ENCODE measurements at regions not wholly inside any gene's neighbourhood (a gene's known extent, or its start where the extent isn't known, plus 50 kb on each side); places are given as distances from the start of the nearest gene placed in this dataset.
A peak's percentile ranks its signal among the peaks of the same experiment; 100 is the strongest.

DNA sequence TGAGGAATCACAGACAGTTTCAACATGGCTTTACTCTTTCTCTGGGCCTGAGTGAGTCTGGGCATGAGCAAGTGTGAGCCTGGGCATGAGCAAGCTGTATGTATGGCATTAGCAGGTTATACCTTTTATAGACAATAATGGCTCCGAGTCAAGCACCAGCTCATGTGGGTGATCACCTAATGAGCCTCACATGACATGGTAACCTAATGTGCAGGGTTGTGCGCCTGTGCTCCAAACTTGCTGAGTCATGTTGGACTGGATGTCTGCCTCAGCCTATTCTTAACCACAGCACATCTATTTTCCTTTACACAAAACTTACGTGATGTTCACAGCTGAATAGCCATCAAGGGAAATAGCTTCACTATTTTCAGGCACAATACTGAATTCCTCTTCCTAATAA lies 236.2 kb upstream of the NRIP1 start:
- TF ChIP-seq, protein P1, sequence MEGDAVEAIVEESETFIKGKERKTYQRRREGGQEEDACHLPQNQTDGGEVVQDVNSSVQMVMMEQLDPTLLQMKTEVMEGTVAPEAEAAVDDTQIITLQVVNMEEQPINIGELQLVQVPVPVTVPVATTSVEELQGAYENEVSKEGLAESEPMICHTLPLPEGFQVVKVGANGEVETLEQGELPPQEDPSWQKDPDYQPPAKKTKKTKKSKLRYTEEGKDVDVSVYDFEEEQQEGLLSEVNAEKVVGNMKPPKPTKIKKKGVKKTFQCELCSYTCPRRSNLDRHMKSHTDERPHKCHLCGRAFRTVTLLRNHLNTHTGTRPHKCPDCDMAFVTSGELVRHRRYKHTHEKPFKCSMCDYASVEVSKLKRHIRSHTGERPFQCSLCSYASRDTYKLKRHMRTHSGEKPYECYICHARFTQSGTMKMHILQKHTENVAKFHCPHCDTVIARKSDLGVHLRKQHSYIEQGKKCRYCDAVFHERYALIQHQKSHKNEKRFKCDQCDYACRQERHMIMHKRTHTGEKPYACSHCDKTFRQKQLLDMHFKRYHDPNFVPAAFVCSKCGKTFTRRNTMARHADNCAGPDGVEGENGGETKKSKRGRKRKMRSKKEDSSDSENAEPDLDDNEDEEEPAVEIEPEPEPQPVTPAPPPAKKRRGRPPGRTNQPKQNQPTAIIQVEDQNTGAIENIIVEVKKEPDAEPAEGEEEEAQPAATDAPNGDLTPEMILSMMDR (IDR thresholded peaks at IDR 0.05) = no peak
- Histone ChIP-seq H3K27me3 (ENCODE audit: insufficient read depth in 3 of 3, low read length in 2 of 3) (no peaks in the 10 kb centered on the region), H3K36me3 (ENCODE audit: insufficient read depth in 1 of 2, low read depth in 1 of 2) (no peaks in the 10 kb centered on the region), H3K4me3 (no peak overlapping the region), H3K4me1 (peaks cover 18% of the 10 kb centered on the region), H3K27ac (peak overlapping the region; percentile 47), H3K9me3 (no peaks in the 10 kb centered on the region)
- DNase-seq (no peak), ATAC-seq (peak; percentile 59 to 92 (median 88))
- WGBS, 3 donors = 43 to 78% (median 48%) methylated on average over 3 of the region's 3 CpGs
- intact Hi-C loops (cut with DNase I) = loop anchor here in 1 of 2 donors (10.0 kb wide), 2 partner anchors 144 to 184 kb away; no protein-coding TSS in a partner anchor

DNA sequence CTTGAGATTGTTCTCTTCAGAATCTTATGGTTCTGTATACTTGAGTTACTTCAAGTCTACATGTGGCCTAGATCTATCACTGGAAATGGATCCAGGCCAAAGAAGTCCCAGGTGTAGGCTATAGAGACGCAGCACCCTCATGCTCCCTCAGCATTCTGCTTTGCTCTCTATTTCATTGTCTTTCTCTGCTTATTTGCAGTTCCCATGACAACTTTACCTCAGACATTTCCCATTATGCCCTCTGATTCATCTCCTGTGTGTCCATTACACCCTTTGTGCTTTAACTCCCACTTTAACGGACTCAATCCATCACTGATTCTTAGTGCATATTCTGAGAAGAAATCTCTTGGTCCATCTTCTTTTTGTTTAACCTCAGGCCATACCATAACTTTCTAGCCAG lies 236.9 kb upstream of the NRIP1 start:
- ATAC-seq (peak in 1 of 4 donors; percentile 26), DNase-seq (no peak)
- Histone ChIP-seq H3K27ac (no peak overlapping the region), H3K9me3 (no peaks in the 10 kb centered on the region), H3K4me3 (no peak overlapping the region), H3K4me1 (peaks cover 18% of the 10 kb centered on the region), H3K36me3 (ENCODE audit: insufficient read depth in 1 of 2, low read depth in 1 of 2) (no peaks in the 10 kb centered on the region), H3K27me3 (ENCODE audit: insufficient read depth in 3 of 3, low read length in 2 of 3) (no peaks in the 10 kb centered on the region)
- intact Hi-C loops (cut with DNase I) = loop anchor here in 1 of 2 donors (10.0 kb wide), 2 partner anchors 143 to 183 kb away; no protein-coding TSS in a partner anchor
- 81 to 84% (median 83%) methylated on average over 2 of the region's 2 CpGs for WGBS, 3 donors
- TF ChIP-seq, protein P1 (IDR thresholded peaks at IDR 0.05) = no peak

DNA sequence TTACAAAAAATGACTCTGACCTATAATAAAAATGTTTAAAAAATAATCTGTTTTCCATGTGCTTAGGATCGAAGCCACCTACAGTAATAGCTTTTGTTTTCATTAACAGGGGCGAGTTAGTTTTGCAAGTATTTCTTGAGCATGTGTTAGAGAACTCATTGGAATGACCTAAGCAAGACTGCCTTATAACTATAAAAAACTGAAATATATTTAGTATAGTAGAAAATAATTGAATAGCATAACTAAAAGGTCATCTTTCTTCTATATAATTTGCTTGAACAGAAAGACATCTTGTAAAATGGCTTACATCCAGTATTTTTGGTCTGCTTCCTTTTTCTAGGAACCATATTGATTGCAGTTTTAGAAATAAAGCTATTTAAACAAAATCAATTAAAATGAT lies 241.5 kb upstream of the NRIP1 start:
- DNase-seq (no peak), ATAC-seq (no peak)
- Histone ChIP-seq H3K27me3 (ENCODE audit: insufficient read depth in 3 of 3, low read length in 2 of 3) (no peaks in the 10 kb centered on the region), H3K27ac (no peak overlapping the region), H3K4me3 (no peak overlapping the region), H3K9me3 (no peaks in the 10 kb centered on the region), H3K36me3 (ENCODE audit: insufficient read depth in 1 of 2, low read depth in 1 of 2) (no peaks in the 10 kb centered on the region), H3K4me1 (peaks cover 16% of the 10 kb centered on the region)
- TF ChIP-seq, protein P1 (IDR thresholded peaks at IDR 0.05) = no peak
- intact Hi-C loops (cut with DNase I) = loop anchor here in 1 of 2 donors (10.0 kb wide), 2 partner anchors 139 to 179 kb away; no protein-coding TSS in a partner anchor
- WGBS, 3 donors = 82 to 87% (median 83%) methylated on average over 2 of the region's 2 CpGs

DNA sequence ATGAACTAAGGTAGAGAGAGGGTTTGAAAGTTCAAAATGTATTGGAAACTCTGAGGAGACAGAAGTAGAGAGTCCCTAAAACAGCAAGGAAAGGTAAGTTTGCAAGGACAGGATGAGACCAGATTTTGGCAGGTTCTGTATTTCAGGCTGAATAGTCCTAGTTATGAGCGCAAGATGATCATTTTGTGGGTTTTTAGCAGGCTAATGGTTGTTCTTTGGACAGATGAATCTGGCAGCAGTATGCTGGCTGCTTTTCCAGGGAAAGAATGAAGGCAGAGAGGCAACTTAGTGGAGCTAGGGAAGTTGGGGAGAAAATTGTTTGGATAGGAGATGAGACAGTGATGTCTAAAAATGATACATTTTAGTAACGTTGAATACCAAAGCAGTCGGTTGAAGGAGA lies 243.5 kb upstream of the NRIP1 start:
- TF ChIP-seq, protein P1 (IDR thresholded peaks at IDR 0.05) = no peak
- Histone ChIP-seq H3K36me3 (ENCODE audit: insufficient read depth in 1 of 2, low read depth in 1 of 2) (no peaks in the 10 kb centered on the region), H3K4me3 (no peak overlapping the region), H3K4me1 (peaks cover 11% of the 10 kb centered on the region), H3K27ac (no peak overlapping the region), H3K27me3 (ENCODE audit: insufficient read depth in 3 of 3, low read length in 2 of 3) (no peaks in the 10 kb centered on the region), H3K9me3 (no peaks in the 10 kb centered on the region)
- ATAC-seq = no peak
- whole genome bisulfite sequencing, 3 donors = 77 to 91% (median 79%) methylated on average over 3 of the region's 3 CpGs
- intact Hi-C loops (cut with DNase I) = loop anchor here in 1 of 2 donors (10.0 kb wide), 2 partner anchors 136 to 176 kb away; no protein-coding TSS in a partner anchor
- no peak for DNase-seq
